DMS79 (cell line): ENCODE measurements at regions not wholly inside any gene's neighbourhood (a gene's known extent, or its start where the extent isn't known, plus 50 kb on each side); places are given as distances from the start of the nearest gene placed in this dataset.

Experiments used
- DNase-seq: peaks from one replicate; lab custom pipeline; 2025; lab: John Stamatoyannopoulos, UW

DNA sequence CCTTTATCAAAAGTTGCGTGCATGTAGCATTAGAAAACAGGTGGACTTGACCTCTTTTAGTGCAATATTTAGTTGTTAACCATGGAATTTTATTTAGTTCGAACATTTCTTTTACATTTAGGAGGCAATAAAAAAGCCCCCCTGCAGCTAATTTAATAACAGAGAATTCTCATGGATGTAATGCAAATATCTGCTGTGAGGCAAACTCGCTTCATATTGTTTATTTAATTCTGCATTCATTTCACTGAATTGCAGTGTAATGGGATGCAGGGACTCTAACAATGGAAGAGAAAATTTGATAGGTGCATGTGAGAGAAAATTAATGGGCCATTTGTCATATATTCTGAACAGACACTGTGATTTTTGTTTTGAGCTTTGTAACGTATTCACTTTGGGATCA, 205.1 kb upstream of the CHD1 start:
- no peak for DNase-seq

DNA sequence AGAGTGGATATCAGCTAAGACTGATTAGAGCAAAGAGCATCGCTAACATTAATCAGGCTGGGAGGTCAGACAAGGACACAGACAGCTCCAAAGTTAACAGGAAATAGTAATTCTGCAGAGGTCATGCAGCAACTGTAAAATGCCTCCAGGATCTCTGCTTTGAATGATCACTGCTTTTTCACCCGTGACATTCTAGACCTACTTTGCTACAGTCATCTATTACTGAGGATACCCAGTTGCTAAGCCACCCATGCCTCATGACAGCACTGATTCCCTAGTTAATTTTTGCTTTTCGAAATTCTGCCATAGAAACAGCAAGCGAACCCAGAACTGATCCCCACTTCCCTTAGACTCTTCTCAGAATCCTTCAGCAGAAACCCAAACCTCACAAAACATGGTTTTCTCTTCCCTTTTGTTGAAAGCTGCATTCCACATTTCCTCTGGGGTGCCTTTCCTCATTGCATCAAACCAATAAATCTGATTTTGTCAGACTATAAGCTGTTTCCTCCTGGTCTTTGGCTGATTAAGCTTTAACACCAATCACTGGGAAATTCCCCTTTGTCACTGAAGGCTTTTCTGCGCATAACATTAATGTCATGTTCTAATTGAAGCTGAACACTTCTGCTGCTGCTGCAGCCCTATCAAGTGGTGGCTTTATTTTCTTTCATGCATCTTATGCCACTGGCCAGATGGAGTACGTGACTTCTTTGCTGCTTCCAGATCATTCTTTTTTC, 201.1 kb upstream of the CHD1 start:
- no peak for DNase-seq

DNA sequence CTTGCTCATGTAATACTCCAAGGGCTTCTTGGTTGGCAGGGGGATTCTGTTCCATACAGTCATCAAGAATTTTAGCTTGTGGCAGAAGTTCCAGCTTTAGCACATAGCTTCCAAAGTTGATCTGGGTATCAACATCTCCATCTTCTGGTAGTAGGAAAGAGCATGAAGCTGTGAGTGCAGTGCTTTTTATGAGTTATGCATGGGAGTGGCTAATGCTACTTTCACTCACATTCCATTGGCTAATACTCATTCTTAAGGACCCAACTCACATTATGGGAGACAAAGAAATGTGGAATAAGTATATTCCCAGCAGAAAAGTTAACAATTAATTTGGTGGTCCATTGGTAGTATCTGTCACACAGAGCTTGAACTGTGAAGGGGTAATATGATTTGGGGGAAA, 194.2 kb upstream of the CHD1 start:
- no peak for DNase-seq

DNA sequence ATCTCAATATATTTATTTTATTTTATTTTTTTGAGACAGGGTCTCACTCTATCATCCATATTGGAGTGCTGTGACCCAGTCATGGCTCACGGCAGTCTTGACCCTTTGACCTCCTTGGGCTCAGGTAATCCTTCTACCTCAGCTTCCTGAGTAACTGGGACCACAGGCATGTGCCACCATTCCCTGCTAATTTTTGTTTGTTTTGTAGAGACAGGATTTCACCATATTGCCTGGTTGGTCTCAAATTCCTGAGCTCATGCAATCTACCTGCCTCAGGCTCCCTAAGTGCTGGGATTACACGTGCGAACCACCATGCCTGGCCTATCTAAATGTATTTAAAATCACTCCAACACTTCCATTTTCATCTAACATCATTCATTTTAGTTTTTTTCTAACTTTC, 190.5 kb upstream of the CHD1 start:
- DNase-seq = no peak

GRCh38 chr5:99116526-99116925, 187.7 kb upstream of the CHD1 start:
- DNase-seq = no peak

GRCh38 chr5:99109894-99110293, 181.1 kb upstream of the CHD1 start:
- no peak for DNase-seq

DNA sequence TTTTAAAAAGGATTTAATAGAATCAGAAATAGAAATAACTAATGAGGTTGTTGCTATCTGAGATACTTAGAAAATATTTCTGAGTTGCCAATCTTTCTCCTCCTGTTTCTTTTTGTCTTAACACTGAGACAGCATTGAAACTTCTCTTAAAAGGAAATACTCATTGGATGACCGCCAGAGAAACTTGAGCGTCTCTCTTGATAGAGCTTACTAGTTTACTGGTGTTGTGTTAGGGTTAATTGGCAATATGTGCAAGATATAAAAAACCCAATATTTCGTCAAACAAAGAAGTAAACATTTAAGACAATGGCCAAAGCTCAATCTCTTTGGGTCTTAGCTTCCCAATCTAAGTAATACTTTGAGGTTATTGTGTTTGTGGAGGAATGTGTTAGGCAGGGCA, 176.4 kb upstream of the CHD1 start:
- DNase-seq = no peak

DNA sequence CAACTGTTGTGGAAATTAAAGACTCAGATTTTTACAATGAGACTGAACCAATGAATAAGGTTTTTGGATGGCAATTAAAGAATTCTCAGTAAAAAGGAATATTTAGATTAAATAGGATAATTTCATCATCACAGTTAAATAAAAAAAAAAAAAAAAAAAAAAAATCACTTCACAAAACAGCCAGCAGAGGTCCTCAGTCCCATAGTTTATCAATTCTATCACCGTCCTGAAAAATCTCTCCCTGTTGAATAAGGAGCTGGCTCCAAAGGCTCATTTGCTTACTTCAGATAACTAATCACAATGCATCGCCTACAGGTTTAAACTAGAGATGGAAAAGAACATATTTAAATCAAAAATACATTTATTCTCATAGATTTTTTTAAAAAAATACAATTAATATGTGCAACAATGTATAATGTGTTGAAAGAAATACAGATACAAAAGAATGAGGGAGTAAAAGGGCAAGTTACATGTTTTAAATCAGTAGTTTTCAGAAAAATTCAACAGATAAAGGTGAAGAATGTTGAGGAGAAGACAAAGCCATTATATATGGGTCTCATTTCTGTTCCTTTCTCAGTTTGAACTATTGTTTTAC, 175.8 kb upstream of the CHD1 start:
- no peak for DNase-seq

DNA sequence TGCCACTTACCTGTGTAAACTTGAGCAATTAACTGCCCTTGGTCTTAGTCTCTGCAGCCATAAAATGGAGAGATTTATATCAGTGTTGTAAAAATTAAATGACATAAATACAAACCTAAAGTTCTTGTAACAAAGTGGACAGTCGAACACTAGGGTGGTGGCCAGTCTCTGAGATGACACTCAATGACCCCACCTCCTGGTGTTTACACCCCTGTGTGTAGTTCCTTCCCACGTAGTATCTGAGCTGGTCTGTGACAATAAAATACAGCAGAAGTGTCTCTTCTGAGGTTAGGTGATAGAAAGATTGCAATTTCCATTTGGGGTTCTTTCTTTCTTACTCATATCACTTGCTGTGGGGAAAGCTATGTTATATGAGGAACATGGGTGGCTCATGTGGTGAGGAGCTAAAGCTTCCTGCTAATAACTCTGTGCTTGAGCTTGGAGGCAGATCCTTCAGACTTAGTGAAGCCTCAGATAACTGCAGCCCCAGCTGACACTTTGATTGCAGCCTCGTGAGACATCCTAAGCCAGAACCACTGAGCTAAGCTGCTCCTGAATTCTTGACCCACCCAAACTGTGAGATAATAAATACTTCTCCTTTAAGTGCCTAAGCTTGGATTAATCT, 173.4 kb upstream of the CHD1 start:
- no peak for DNase-seq

DNA sequence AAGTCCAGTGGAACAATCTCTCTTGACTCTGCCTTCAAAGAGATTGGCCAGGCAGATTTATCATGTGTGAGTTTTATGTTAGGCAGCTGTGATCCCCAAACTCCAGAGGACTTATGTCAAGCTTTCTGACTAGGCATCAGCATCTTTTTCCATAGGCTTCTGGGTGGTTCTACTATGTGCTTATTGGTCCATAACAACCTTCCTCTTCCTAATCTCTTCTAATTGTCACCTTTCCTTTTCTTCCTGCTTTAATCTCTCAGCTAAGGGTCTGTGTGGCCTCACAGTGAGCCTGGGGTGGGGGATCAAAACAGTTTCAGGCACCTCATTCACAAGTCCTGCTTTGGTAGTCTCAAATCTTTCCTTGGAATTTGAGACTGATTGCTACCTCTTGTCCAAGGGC, 170.9 kb upstream of the CHD1 start:
- no peak for DNase-seq

DNA sequence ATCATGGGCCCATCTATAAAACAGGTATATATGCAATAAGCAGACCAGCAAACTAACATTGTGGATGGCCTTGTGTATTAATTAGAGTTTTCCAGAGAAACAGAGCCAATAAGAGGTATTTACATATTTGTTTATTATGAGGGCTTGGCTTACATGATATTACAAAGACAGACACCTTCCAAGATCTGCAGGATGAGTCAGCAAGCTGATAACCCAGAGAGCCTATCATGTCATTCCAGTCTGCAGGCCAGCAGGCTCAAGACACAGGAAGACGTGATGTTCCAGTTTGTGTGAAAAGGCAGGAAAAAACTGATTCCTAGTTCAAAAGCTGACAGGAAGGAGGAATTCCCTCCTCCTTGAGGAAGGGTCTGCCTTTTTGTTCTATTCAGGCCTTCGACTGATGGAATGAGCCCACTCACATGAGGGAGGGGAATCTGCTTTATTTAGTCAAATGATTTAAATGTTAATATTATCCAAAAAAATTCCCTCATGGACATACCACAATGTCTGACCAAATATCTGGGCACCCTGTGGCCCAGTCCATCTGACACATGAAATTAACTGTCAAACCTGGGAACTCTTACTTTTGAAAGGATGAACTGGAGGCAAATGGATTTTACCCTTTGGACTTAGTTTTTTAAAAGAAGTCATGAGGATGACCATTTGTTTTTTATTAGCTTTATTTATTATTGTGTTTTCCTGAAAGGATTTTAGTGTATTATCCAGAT, 161.2 kb upstream of the CHD1 start:
- no peak for DNase-seq

DNA sequence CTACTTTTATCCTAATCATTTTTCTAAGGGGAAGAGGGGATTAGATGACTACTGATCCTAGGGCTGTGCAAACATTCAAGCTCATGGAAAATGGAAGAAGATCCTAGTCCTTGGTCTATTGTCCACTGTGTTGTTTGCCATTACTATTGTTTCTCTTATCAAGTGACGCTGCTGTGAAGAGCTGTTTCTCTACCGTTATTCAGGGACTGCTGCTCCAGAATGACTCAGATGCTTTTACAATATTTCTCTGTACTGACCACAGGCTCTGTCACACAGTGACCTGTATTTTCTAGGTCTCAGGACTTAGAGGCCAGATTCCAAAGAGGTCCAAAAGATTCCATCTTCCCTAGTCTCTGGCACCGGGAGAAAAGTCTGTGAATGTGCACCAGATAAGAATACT, 159.5 kb upstream of the CHD1 start:
- no peak for DNase-seq

DNA sequence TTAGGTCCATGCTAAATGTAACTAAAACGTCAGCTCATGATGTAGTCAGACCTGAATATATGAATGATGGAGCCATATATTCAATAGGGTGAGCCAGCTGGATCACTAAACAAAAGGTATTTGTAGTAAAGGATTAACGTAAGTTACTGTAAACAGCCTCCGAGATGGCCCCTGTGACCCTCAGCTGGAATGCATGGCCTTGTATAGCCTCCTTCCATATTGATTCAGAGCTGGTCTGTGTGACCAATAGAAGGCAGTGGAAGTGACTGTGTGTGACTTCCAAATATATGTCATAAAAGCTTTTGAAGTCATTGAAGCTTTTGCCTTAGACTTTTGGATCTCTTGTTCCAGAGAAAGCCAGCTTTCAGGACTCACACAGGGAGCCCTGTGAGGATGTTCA, 154.4 kb upstream of the CHD1 start:
- DNase-seq = no peak

GRCh38 chr5:99081711-99082110, 152.9 kb upstream of the CHD1 start:
- DNase-seq = no peak

- DNase-seq = no peak
These were observed 148.2 kb upstream of the CHD1 start for GRCh38 chr5:99076723-99077640.

- DNase-seq = no peak
These were observed 144.0 kb upstream of the CHD1 start for GRCh38 chr5:99072846-99073245.

DNA sequence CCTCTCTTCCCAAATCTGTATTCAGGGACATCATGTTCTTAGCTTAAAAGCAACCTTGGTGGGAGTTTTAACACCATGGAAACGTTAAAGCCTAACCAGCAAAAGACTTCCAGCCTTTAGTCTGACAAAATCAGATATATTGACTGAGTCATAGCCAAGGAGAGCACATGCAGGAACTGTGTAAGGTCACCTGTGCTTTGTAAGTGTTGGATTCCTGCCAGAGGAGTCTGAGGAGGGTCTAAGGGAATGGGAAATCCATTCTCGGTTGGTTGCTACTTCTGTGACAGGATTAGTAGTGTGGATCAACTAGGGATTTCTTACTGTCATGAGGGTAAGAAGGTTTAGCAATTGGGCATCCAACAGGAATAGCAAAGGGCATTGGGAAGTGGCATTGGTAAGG, 142.0 kb upstream of the CHD1 start:
- no peak for DNase-seq

GRCh38 chr5:99070362-99070761, 141.6 kb upstream of the CHD1 start:
- no peak for DNase-seq

- DNase-seq = no peak
These were observed 140.3 kb upstream of the CHD1 start for GRCh38 chr5:99068944-99069650.

DNA sequence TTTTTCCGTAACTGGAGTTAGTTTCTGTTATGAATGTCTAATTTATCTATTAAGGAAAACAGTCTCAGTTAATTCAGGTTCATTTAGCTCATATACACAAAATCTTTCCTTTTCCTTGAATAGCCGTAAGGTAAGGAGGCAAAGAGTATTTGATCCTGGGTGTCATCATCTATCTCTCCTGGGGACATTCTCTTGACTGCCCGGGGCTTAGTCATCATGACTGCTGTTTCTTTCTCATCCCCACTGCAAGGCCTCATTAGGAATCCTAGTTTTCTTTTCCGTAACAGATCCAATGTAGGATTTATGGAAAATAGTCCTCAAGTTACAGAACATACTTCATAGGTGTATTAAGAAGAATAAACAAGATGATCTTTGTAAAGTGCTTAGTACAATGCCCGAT, 134.9 kb upstream of the CHD1 start:
- DNase-seq = no peak

DNA sequence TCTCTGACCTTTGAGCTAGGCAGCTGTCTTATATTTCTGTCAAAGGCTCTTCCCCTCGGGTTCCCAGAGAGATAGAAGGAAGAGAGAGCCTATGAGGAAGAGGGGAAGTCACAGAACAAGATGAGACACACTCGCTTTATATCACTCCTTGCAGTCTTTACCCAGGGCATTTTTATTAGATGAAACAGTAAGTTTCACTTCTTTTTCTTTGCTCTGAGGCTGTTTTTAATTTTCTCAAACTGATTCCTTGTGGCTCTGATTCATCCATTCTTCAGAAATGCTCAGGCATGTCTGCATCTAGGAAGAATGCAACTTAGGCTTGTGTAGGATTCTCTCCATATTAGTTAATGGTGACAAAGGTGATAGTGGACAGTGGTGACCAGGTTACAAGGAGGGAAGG, 132.9 kb upstream of the CHD1 start:
- DNase-seq = no peak
